Keratinocyte (primary cell): ENCODE measurements at regions not wholly inside any gene's neighbourhood (a gene's known extent, or its start where the extent isn't known, plus 50 kb on each side); places are given as distances from the start of the nearest gene placed in this dataset.

Experiments used
- EZH2 ChIP-seq: IDR thresholded peaks from one replicate; pipeline ENCODE4 v1.6.1; 2012; ENCODE audit warnings: inconsistent platforms, mild to moderate bottlenecking, low read length, moderate library complexity
- TF ChIP-seq, protein P1 (sequence below), 3 experiments: IDR thresholded peaks in 1 of 3; conservative IDR thresholded peaks in 1 of 3; optimal IDR thresholded peaks in 1 of 3; 2 replicates in 2 of 3; 3 replicates in 1 of 3; pipeline versions ENCODE3 to v1.5.1; 2011; ENCODE audit warnings: low read length in 3 of 3, mild to moderate bottlenecking in 3 of 3, moderate library complexity in 2 of 3, control low read depth in 1 of 3, inconsistent platforms in 1 of 3; ENCODE audit not compliant: insufficient read depth in 2 of 3; ENCODE audit errors: extremely low read depth in 1 of 3

DNA sequence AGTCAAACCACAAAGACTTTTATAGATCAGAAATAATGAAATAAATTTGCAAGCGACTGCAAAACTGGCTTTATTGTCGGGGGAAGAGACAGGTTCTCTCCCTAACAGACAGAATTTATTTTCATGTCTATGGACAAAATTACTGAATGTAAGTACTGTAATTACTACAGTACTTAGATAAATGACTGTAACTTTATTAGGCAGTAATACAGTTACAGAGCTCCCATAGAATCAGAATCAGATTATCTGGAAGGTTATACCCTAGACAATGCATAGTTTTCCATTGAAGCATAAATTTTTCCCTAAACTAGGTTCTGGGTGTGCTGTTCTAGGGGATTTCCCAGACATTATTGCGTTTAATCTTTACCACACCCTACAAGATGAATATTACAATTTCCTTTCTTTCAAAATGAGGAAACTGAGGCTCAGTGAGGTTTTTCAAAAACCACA lies 114.2 kb downstream of the C12orf75 start:
- TF ChIP-seq EZH2, result no peak
- TF ChIP-seq, protein P1, sequence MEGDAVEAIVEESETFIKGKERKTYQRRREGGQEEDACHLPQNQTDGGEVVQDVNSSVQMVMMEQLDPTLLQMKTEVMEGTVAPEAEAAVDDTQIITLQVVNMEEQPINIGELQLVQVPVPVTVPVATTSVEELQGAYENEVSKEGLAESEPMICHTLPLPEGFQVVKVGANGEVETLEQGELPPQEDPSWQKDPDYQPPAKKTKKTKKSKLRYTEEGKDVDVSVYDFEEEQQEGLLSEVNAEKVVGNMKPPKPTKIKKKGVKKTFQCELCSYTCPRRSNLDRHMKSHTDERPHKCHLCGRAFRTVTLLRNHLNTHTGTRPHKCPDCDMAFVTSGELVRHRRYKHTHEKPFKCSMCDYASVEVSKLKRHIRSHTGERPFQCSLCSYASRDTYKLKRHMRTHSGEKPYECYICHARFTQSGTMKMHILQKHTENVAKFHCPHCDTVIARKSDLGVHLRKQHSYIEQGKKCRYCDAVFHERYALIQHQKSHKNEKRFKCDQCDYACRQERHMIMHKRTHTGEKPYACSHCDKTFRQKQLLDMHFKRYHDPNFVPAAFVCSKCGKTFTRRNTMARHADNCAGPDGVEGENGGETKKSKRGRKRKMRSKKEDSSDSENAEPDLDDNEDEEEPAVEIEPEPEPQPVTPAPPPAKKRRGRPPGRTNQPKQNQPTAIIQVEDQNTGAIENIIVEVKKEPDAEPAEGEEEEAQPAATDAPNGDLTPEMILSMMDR (optimal IDR thresholded peaks at IDR 0.05 in 1 of 3, IDR thresholded peaks at IDR 0.05 in 1 of 3, conservative IDR thresholded peaks at IDR 0.05 in 1 of 3; ENCODE audit: extremely low read depth in 1 of 3, insufficient read depth in 2 of 3, low read length in 3 of 3), result no peak
